Kidney (tissue), 13 donors: ENCODE measurements at regions not wholly inside any gene's neighbourhood (a gene's known extent, or its start where the extent isn't known, plus 50 kb on each side); places are given as distances from the start of the nearest gene placed in this dataset.

Experiments used
- DNase-seq, 5 donors: peaks; one replicate each; pipeline ENCODE4 v3.0.0-alpha.2; 2013 to 2020
- FAIRE-seq: peaks from 2 replicates; lab custom pipeline; 2012; peaks lifted over from hg19 to GRCh38; lab: Jason Lieb, UNC
- H3K27ac ChIP-seq, 2 donors: one replicate each; pipeline ENCODE4 v1.7.0; 2013; ENCODE audit warnings: low read depth in 2 of 2, low read length in 2 of 2, inconsistent platforms in 1 of 2
- H3K27me3 ChIP-seq: one replicate; pipeline ENCODE4 v1.7.1; 2013; ENCODE audit warnings: low read length, inconsistent platforms; ENCODE audit not compliant: control insufficient read depth, insufficient read depth
- H3K36me3 ChIP-seq, 3 donors: one replicate each; pipeline versions ENCODE4 v1.7.0 to v1.7.1; 2013; ENCODE audit warnings: low read length in 3 of 3, control low read depth in 1 of 3, inconsistent platforms in 1 of 3; ENCODE audit not compliant: insufficient read depth in 3 of 3, control insufficient read depth in 2 of 3
- H3K4me1 ChIP-seq, 3 donors: one replicate each; pipeline versions ENCODE4 v1.7.0 to v1.7.1; 2013; ENCODE audit warnings: low read length in 3 of 3, inconsistent platforms in 1 of 3, low read depth in 1 of 3; ENCODE audit not compliant: control insufficient read depth in 2 of 3, insufficient read depth in 2 of 3
- H3K4me3 ChIP-seq, 3 donors: one replicate each; pipeline versions ENCODE4 v1.7.0 to v1.8.1; 2013; ENCODE audit warnings: low read length in 3 of 3, control low read depth in 1 of 3, inconsistent platforms in 1 of 3
- H3K9ac ChIP-seq, 3 donors: one replicate each; pipeline versions ENCODE4 v1.7.0 to v1.7.1; 2013; ENCODE audit warnings: low read length in 3 of 3, control low read depth in 1 of 3, inconsistent platforms in 1 of 3
- H3K9me3 ChIP-seq, 3 donors: one replicate each; pipeline versions ENCODE4 v1.7.0 to v1.7.1; 2013; ENCODE audit warnings: low read length in 3 of 3, control low read depth in 1 of 3, inconsistent platforms in 1 of 3; ENCODE audit not compliant: control insufficient read depth in 2 of 3, insufficient read depth in 1 of 3
- CTCF ChIP-seq: IDR thresholded peaks from 3 replicates; pipeline ENCODE4 v1.5.1; 2012; ENCODE audit warnings: mild to moderate bottlenecking, moderate library complexity, borderline replicate concordance; ENCODE audit not compliant: insufficient read depth; ENCODE audit errors: extremely low read depth
- intact Hi-C: fragments of 100-400 bp; cut with DNase I; formaldehyde crosslinking; loops from one replicate; pipeline ENCODE4 v1.11.1; 2022
- donor health status: control.
- donor health status: control.
- donor health status: control.
- donor health status: control.
- donor health status: control.
- donor health status: DM: yes; HTN: yes; CAD: no.
- donor health status: Normal renal cell carcinoma (clear cell type).

GRCh38 chr15:36075333-36075732, 504.1 kb upstream of the CDIN1 start:
- peak in 1 of 5 donors; percentile 4 for DNase-seq
- no peak for FAIRE-seq
- TF ChIP-seq CTCF = no peak
- intact Hi-C loops = no loop called here
- no peaks in the 10 kb centered on the region for H3K27me3 ChIP-seq
- no peaks in the 10 kb centered on the region for H3K36me3 ChIP-seq
- H3K9me3 ChIP-seq = peaks cover 0 to 7% (median 0%) of the 10 kb centered on the region in 3 donors
- no peak overlapping the region for H3K27ac ChIP-seq
- H3K4me3 ChIP-seq = no peak overlapping the region
- H3K9ac ChIP-seq = no peak overlapping the region
- no peaks in the 10 kb centered on the region for H3K4me1 ChIP-seq

GRCh38 chr15:36079021-36079420, 500.4 kb upstream of the CDIN1 start:
- no peak for FAIRE-seq
- Histone ChIP-seq H3K9me3 (peaks cover 0 to 18% (median 2%) of the 10 kb centered on the region in 3 donors), H3K4me3 (no peak overlapping the region), H3K9ac (no peak overlapping the region), H3K27ac (no peak overlapping the region), H3K4me1 (no peaks in the 10 kb centered on the region), H3K27me3 (no peaks in the 10 kb centered on the region), H3K36me3 (no peaks in the 10 kb centered on the region)
- no peak for TF ChIP-seq CTCF
- peak in 2 of 5 donors; percentile 13 to 26 for DNase-seq
- intact Hi-C loops = no loop called here

GRCh38 chr15:36080759-36081158, 498.7 kb upstream of the CDIN1 start:
- DNase-seq (no peak), FAIRE-seq (no peak)
- no peak for TF ChIP-seq CTCF
- no peaks in the 10 kb centered on the region for H3K4me1 ChIP-seq
- H3K27ac ChIP-seq = no peak overlapping the region
- no peaks in the 10 kb centered on the region for H3K36me3 ChIP-seq
- H3K9me3 ChIP-seq = peaks cover 0 to 18% (median 2%) of the 10 kb centered on the region in 3 donors
- peak overlapping the region in 1 of 3 donors; percentile 16 for H3K4me3 ChIP-seq
- intact Hi-C loops = no loop called here
- no peaks in the 10 kb centered on the region for H3K27me3 ChIP-seq
- no peak overlapping the region for H3K9ac ChIP-seq
